Left ventricle myocardium inferior (tissue), 1 donor: ENCODE measurements at regions not wholly inside any gene's neighbourhood (a gene's known extent, or its start where the extent isn't known, plus 50 kb on each side); places are given as distances from the start of the nearest gene placed in this dataset.

Experiments
- DNase-seq: peaks from one replicate; pipeline ENCODE4 v3.0.0-alpha.2; 2020
- H3K27ac ChIP-seq: fragments of 200-600 bp; replicated peaks from 2 replicates; pipeline ENCODE4 v1.8.0; 2021
- H3K27me3 ChIP-seq: fragments of 200-600 bp; 2 replicates; pipeline ENCODE4 v1.8.0; 2021; ENCODE audit warnings: low read depth
- H3K36me3 ChIP-seq: fragments of 200-600 bp; 2 replicates; pipeline ENCODE4 v1.8.0; 2021
- H3K4me1 ChIP-seq: fragments of 200-600 bp; 2 replicates; pipeline ENCODE4 v1.8.0; 2021
- H3K4me3 ChIP-seq: fragments of 200-600 bp; 2 replicates; pipeline ENCODE4 v1.8.0; 2021; ENCODE audit warnings: mild to moderate bottlenecking, moderate library complexity
- H3K9me3 ChIP-seq: fragments of 200-600 bp; replicated peaks from 2 replicates; pipeline ENCODE4 v1.8.0; 2021
- CTCF ChIP-seq: fragments of 200-600 bp; IDR thresholded peaks from 2 replicates; pipeline ENCODE4 v1.8.0; 2021; ENCODE audit warnings: antibody characterized with exemption, mild to moderate bottlenecking, borderline replicate concordance
- intact Hi-C: fragments of 100-400 bp; cut with micrococcal nuclease; formaldehyde crosslinking; loops from one replicate; pipeline ENCODE4 v1.11.0; 2022
- donor health status: DM: no; HTN: yes; CAD: no; lungs with severe emphysema.

GRCh38 chr10:121288864-121289661 lies 309.2 kb downstream of the FGFR2 start:
- Histone ChIP-seq H3K27ac (no peak overlapping the region), H3K27me3 (peaks cover 12% of the 10 kb centered on the region), H3K4me1 (peaks cover 13% of the 10 kb centered on the region), H3K36me3 (no peaks in the 10 kb centered on the region), H3K4me3 (no peak overlapping the region), H3K9me3 (no peaks in the 10 kb centered on the region)
- no peak for TF ChIP-seq CTCF
- intact Hi-C loops = no loop called here
- DNase-seq = no peak

- Histone ChIP-seq H3K9me3 (no peaks in the 10 kb centered on the region), H3K27ac (no peak overlapping the region), H3K4me3 (no peak overlapping the region), H3K27me3 (peaks cover 12% of the 10 kb centered on the region), H3K4me1 (peaks cover 12% of the 10 kb centered on the region), H3K36me3 (no peaks in the 10 kb centered on the region)
- DNase-seq = no peak
- intact Hi-C loops = no loop called here
- TF ChIP-seq CTCF = no peak
Observed at GRCh38 chr10:121289800-121290199, 308.4 kb downstream of the FGFR2 start.

GRCh38 chr10:121290674-121291073 lies 307.6 kb downstream of the FGFR2 start:
- no peak for TF ChIP-seq CTCF
- Histone ChIP-seq H3K9me3 (no peaks in the 10 kb centered on the region), H3K36me3 (no peaks in the 10 kb centered on the region), H3K4me3 (no peak overlapping the region), H3K27me3 (peaks cover 12% of the 10 kb centered on the region), H3K27ac (no peak overlapping the region), H3K4me1 (peaks cover 3% of the 10 kb centered on the region)
- no peak for DNase-seq
- intact Hi-C loops = no loop called here

- no peaks in the 10 kb centered on the region for H3K9me3 ChIP-seq
- peaks cover 12% of the 10 kb centered on the region for H3K27me3 ChIP-seq
- H3K4me1 ChIP-seq = peaks cover 2% of the 10 kb centered on the region
- DNase-seq = no peak
- H3K36me3 ChIP-seq = no peaks in the 10 kb centered on the region
- H3K4me3 ChIP-seq = no peak overlapping the region
- intact Hi-C loops = no loop called here
- H3K27ac ChIP-seq = no peak overlapping the region
- no peak for TF ChIP-seq CTCF
Observed at GRCh38 chr10:121291376-121291775, 306.9 kb downstream of the FGFR2 start.

GRCh38 chr10:121291823-121292222 lies 306.4 kb downstream of the FGFR2 start:
- intact Hi-C loops = no loop called here
- Histone ChIP-seq H3K9me3 (no peaks in the 10 kb centered on the region), H3K4me3 (no peak overlapping the region), H3K4me1 (peaks cover 6% of the 10 kb centered on the region), H3K27ac (no peak overlapping the region), H3K36me3 (no peaks in the 10 kb centered on the region), H3K27me3 (peaks cover 12% of the 10 kb centered on the region)
- no peak for DNase-seq
- TF ChIP-seq CTCF = no peak
